HEK293 (cell line): ENCODE measurements at regions not wholly inside any gene's neighbourhood (a gene's known extent, or its start where the extent isn't known, plus 50 kb on each side); places are given as distances from the start of the nearest gene placed in this dataset.

ENCODE experiments used
- CTCF ChIA-PET: fragments of 350-600 bp; formaldehyde crosslinking; extraction: SDS; loops from one replicate; lab custom pipeline; 2021; ENCODE audit warnings: antibody characterized with exemption; lab: Yijun Ruan, JAX
- POLR2A ChIA-PET: fragments of 300-600 bp; formaldehyde crosslinking; extraction: SDS; loops from one replicate; lab custom pipeline; 2020; ENCODE audit warnings: antibody characterized with exemption, inconsistent platforms; lab: Yijun Ruan, JAX
- H3K27ac ChIP-seq: fragments of 200-500 bp; sonication (Bioruptor generic); 2 replicates; pipeline ENCODE4 v1.5.1; 2014; ENCODE audit warnings: low read depth, low read length, control low read depth, inconsistent platforms; ENCODE audit errors: extremely low read depth
- H3K36me3 ChIP-seq, 2 experiments: fragments of 200-500 bp in 1 of 2; sonication (Bioruptor generic) in 1 of 2; 1 replicate in 1 of 2; 2 replicates in 1 of 2; pipeline ENCODE4 v1.5.1; 2014 to 2017; ENCODE audit warnings: inconsistent platforms in 2 of 2, low read length in 2 of 2; ENCODE audit not compliant: control insufficient read depth in 2 of 2, insufficient read depth in 1 of 2
- H3K4me1 ChIP-seq: fragments of 200-500 bp; sonication (Bioruptor generic); 2 replicates; pipeline ENCODE4 v1.5.1; 2014; ENCODE audit warnings: mild to moderate bottlenecking, low read length, inconsistent platforms; ENCODE audit not compliant: control insufficient read depth, insufficient read depth
- H3K4me3 ChIP-seq: 2 replicates; pipeline ENCODE4 v1.5.1; 2011; ENCODE audit warnings: low read depth, mild to moderate bottlenecking, control low read depth, low read length, moderate library complexity
- H3K9me3 ChIP-seq: fragments of 200-500 bp; sonication (Bioruptor generic); 2 replicates; pipeline ENCODE4 v1.5.1; 2014; ENCODE audit warnings: low read depth, low read length, inconsistent platforms; ENCODE audit not compliant: control insufficient read depth, insufficient read depth
- ATF2 ChIP-seq: fragments of 450-650 bp; formaldehyde crosslinking; IDR thresholded peaks from 2 replicates; pipeline ENCODE4 v1.5.1; 2016; ENCODE audit warnings: missing biosample characterization, missing genetic modification characterization, low read depth
- HOXD13 ChIP-seq: sonication (generic); formaldehyde crosslinking; IDR thresholded peaks from 2 replicates; pipeline ENCODE4 v1.8.0; 2022; ENCODE audit warnings: missing genetic modification reagents, borderline replicate concordance
- INSM2 ChIP-seq: fragments of 450-650 bp; formaldehyde crosslinking; IDR thresholded peaks from 2 replicates; pipeline ENCODE4 v1.5.1; 2016; ENCODE audit warnings: missing biosample characterization, missing genetic modification characterization
- MEIS1 ChIP-seq: sonication (generic); formaldehyde crosslinking; IDR thresholded peaks from 2 replicates; pipeline ENCODE4 v1.8.1; 2022; ENCODE audit warnings: missing genetic modification reagents, mild to moderate bottlenecking, borderline replicate concordance
- PRDM10 ChIP-seq: fragments of 450-650 bp; formaldehyde crosslinking; IDR thresholded peaks from 2 replicates; pipeline ENCODE4 v1.5.1; 2016; ENCODE audit warnings: missing biosample characterization, missing genetic modification characterization
- REST ChIP-seq: fragments of 450-650 bp; formaldehyde crosslinking; IDR thresholded peaks from 2 replicates; pipeline ENCODE4 v1.5.1; 2016; ENCODE audit warnings: missing biosample characterization, missing genetic modification characterization
- ZBTB11 ChIP-seq: fragments of 450-650 bp; formaldehyde crosslinking; conservative IDR thresholded peaks from 2 replicates; pipeline ENCODE4 v1.5.1; 2016; ENCODE audit warnings: low read depth, missing biosample characterization, missing genetic modification characterization
- ZBTB48 ChIP-seq: fragments of 450-650 bp; formaldehyde crosslinking; IDR thresholded peaks from 2 replicates; pipeline ENCODE4 v1.5.1; 2016; ENCODE audit warnings: missing biosample characterization, missing genetic modification characterization
- ZNF133 ChIP-seq: fragments of 450-650 bp; formaldehyde crosslinking; IDR thresholded peaks from 2 replicates; pipeline ENCODE4 v1.5.1; 2016; ENCODE audit warnings: missing biosample characterization, missing genetic modification characterization
- ZNF169 ChIP-seq: fragments of 450-650 bp; formaldehyde crosslinking; IDR thresholded peaks from 2 replicates; pipeline ENCODE4 v1.5.1; 2016; ENCODE audit warnings: missing biosample characterization, missing genetic modification characterization
- ZNF292 ChIP-seq: fragments of 450-650 bp; formaldehyde crosslinking; IDR thresholded peaks from 2 replicates; pipeline ENCODE4 v1.5.1; 2016; ENCODE audit warnings: low read depth, missing biosample characterization, missing genetic modification characterization, borderline replicate concordance
- ZNF394 ChIP-seq: fragments of 450-650 bp; formaldehyde crosslinking; IDR thresholded peaks from 2 replicates; pipeline ENCODE4 v1.5.1; 2016; ENCODE audit warnings: missing biosample characterization, missing genetic modification characterization, mild to moderate bottlenecking, moderate library complexity, borderline replicate concordance
- ZNF514 ChIP-seq: fragments of 450-650 bp; formaldehyde crosslinking; IDR thresholded peaks from 2 replicates; pipeline ENCODE4 v1.5.1; 2016; ENCODE audit warnings: missing biosample characterization, missing genetic modification characterization
- ZNF529 ChIP-seq: fragments of 450-650 bp; formaldehyde crosslinking; IDR thresholded peaks from 2 replicates; pipeline ENCODE4 v1.5.1; 2017; ENCODE audit warnings: missing genetic modification characterization, missing biosample characterization; ENCODE audit not compliant: insufficient replicate concordance
- ZNF843 ChIP-seq: fragments of 450-650 bp; formaldehyde crosslinking; IDR thresholded peaks from 2 replicates; pipeline ENCODE4 v1.5.1; 2016; ENCODE audit warnings: missing biosample characterization, missing genetic modification characterization

- ChIA-PET POLR2A (no interaction called here), CTCF (interaction anchor here (1.0 kb wide), 1 partner anchor 14 kb away, joined by 3 read pairs; no protein-coding TSS in a partner anchor)
- Histone ChIP-seq H3K9me3 (no peaks in the 10 kb centered on the region), H3K4me1 (no peaks in the 10 kb centered on the region), H3K36me3 (no peaks in the 10 kb centered on the region), H3K27ac (no peak overlapping the region), H3K4me3 (no peak overlapping the region)
- TF ChIP-seq ZNF169 (tag by site-specific recombination) (no peak), ZNF394 (no peak), ZBTB48 (no peak), ZBTB11 (tag by site-specific recombination) (no peak), ZNF529 (tag by site-specific recombination) (no peak), ATF2 (tag by site-specific recombination) (no peak), PRDM10 (tag by site-specific recombination) (no peak), MEIS1 (no peak), HOXD13 (no peak)
Measured at GRCh38 chrX:111008126-111008525, 87.9 kb upstream of the PAK3 start.

GRCh38 chrX:111007238-111007637 is 88.8 kb upstream of the PAK3 start:
- POLR2A ChIA-PET, result no interaction called here
- TF ChIP-seq INSM2 (tag by site-specific recombination) (no peak), REST (tag by site-specific recombination) (no peak), ZNF514 (tag by site-specific recombination) (no peak), ZNF292 (tag by site-specific recombination) (no peak), ZNF133 (tag by site-specific recombination) (no peak), ZNF843 (tag by site-specific recombination) (no peak)
- CTCF ChIA-PET, result interaction anchor here (0.6 to 1.0 kb wide), 2 partner anchors 13 to 81 kb away, joined by 3 read pairs; no protein-coding TSS in a partner anchor

More at GRCh38 chrX:111007238-111007637, 88.8 kb upstream of the PAK3 start:
- no peaks in the 10 kb centered on the region for H3K4me1 ChIP-seq
- no peak overlapping the region for H3K4me3 ChIP-seq
- H3K27ac ChIP-seq, result no peak overlapping the region
- H3K9me3 ChIP-seq, result no peaks in the 10 kb centered on the region
- no peaks in the 10 kb centered on the region for H3K36me3 ChIP-seq
